Ishikawa (cell line): ENCODE measurements at regions not wholly inside any gene's neighbourhood (a gene's known extent, or its start where the extent isn't known, plus 50 kb on each side); places are given as distances from the start of the nearest gene placed in this dataset.

ENCODE experiments used
- EGR1 ChIP-seq: IDR thresholded peaks from 2 replicates; pipeline ENCODE4 v1.6.1; 2012
- EP300 ChIP-seq: IDR thresholded peaks from 2 replicates; pipeline ENCODE4 v1.6.1; 2012; ENCODE audit warnings: borderline replicate concordance
- ZBTB7A ChIP-seq: IDR thresholded peaks from 2 replicates; pipeline ENCODE4 v1.6.1; 2012; ENCODE audit warnings: low read depth

DNA sequence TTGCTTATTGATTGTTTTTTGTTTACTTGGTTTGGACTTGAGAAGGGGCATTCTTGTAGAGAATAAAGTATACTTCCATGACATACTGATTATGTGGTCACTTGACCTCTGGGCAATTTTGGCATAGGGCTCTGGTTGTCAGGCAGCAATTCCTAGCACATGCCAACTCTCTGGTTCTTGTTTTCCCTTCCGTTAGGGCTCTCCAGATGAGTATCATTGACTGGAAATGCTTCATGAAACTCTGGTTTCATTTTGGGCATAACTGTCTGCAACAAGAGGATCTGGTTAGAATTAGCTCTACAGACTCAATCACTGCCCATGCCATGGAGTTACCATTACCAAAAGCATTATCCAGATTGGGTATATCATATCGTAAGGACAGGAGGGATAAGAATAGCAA, 1057.9 kb downstream of the FAT4 start:
- TF ChIP-seq EP300 (no peak), ZBTB7A (no peak), EGR1 (no peak)
